Body of pancreas (tissue), 4 donors: ENCODE measurements at regions not wholly inside any gene's neighbourhood (a gene's known extent, or its start where the extent isn't known, plus 50 kb on each side); places are given as distances from the start of the nearest gene placed in this dataset.

ENCODE experiments used
- ATAC-seq: fragments of 150-250 bp; one replicate; pipeline ENCODE4 v1.9.1; 2016
- DNase-seq, 4 donors: peaks; one replicate each; pipeline ENCODE4 v3.0.0-alpha.2; 2019
- H3K27ac ChIP-seq, 4 donors: fragments of 200-600 bp; sonication (generic); 1 replicate in 3 of 4; 2 replicates in 1 of 4; pipeline versions ENCODE4 v1.5.1 to v1.6.1; 2016 to 2019; ENCODE audit warnings: mild to moderate bottlenecking in 1 of 4, mixed read lengths in 1 of 4, moderate library complexity in 1 of 4
- H3K27me3 ChIP-seq, 2 donors: fragments of 200-600 bp; sonication (generic); one replicate each; pipeline ENCODE4 v1.6.0; 2016; ENCODE audit warnings: mild to moderate bottlenecking in 1 of 2
- H3K36me3 ChIP-seq, 2 donors: fragments of 200-600 bp; sonication (generic); replicated peaks in 1 of 2; 2 replicates each; pipeline ENCODE4 v1.5.1; 2016; ENCODE audit warnings: low read depth in 2 of 2; ENCODE audit not compliant: insufficient read depth in 1 of 2
- H3K4me1 ChIP-seq: fragments of 200-600 bp; sonication (generic); one replicate; pipeline ENCODE4 v1.6.0; 2016
- H3K4me3 ChIP-seq, 2 donors: fragments of 200-600 bp; sonication (generic); 1 replicate in 1 of 2; 2 replicates in 1 of 2; pipeline ENCODE4 v1.5.1; 2016 to 2019
- H3K9me3 ChIP-seq, 3 donors: fragments of 200-600 bp; sonication (generic); 1 replicate in 2 of 3; 2 replicates in 1 of 3; pipeline ENCODE4 v1.5.1; 2016
- POLR2A ChIP-seq, 3 donors: fragments of 450-650 bp; IDR thresholded peaks; one replicate each; pipeline ENCODE4 v1.6.1; 2016; ENCODE audit warnings: antibody characterized with exemption in 3 of 3, mild to moderate bottlenecking in 2 of 3
- WGBS, 2 donors: methylation state at CpG; one replicate each; pipeline ENCODE4 v1.1.5; 2017; 5-methylcytosine and 5-hydroxymethylcytosine counted together
- intact Hi-C: fragments of 100-400 bp; cut with DNase I; formaldehyde crosslinking; loops from one replicate; pipeline ENCODE4 v1.15.1; 2023
- TF ChIP-seq, protein P1 (sequence below), 7 experiments: fragments of 450-650 bp in 4 of 7; fragments of 200-600 bp in 3 of 7; sonication (generic) in 3 of 7; IDR thresholded peaks; one replicate each; pipeline ENCODE4 v1.5.1; 2016 to 2019; ENCODE audit warnings: antibody characterized with exemption in 7 of 7

DNA sequence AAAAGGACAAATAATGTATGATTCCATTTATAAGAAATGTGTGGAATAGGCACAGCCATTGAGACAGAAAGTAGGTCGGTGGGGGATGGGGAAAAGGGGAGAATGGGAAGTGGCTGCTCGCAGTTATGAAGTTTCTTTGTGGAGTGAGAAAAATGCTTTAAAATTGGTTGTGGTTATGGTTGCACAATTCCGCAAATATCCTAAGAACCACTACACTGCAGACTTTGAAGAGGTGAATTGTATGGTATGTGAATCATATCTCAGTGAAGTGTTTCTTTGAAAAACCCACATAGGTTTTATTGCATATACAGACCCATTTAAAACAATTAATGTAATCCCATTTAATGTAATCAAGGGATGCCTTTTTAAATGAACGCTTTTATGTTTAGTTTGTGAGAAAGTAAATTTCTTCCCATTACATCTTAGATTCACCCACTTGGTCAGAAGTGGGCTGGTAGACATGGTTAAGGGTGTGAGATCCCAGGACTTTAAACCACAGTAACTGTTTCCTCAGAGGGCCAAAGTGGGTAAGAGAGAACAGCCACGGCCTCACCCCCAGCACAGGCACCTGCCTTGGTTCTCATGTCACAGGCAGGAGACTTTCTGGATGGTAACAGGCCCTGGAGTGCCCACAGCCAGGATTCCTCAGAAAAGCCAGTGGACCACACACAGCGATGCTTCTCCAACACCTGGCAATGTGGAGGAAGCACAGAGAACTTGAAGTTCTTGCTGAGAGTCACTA, 119.3 kb upstream of the GJB6 start:
- Histone ChIP-seq H3K9me3 (no peaks in the 10 kb centered on the region), H3K4me1 (no peaks in the 10 kb centered on the region), H3K36me3 (no peaks in the 10 kb centered on the region), H3K27me3 (no peaks in the 10 kb centered on the region), H3K4me3 (no peak overlapping the region), H3K27ac (no peak overlapping the region)
- 70 to 76% methylated on average over 6 of the region's 6 CpGs for WGBS, 2 donors
- TF ChIP-seq, protein P1, sequence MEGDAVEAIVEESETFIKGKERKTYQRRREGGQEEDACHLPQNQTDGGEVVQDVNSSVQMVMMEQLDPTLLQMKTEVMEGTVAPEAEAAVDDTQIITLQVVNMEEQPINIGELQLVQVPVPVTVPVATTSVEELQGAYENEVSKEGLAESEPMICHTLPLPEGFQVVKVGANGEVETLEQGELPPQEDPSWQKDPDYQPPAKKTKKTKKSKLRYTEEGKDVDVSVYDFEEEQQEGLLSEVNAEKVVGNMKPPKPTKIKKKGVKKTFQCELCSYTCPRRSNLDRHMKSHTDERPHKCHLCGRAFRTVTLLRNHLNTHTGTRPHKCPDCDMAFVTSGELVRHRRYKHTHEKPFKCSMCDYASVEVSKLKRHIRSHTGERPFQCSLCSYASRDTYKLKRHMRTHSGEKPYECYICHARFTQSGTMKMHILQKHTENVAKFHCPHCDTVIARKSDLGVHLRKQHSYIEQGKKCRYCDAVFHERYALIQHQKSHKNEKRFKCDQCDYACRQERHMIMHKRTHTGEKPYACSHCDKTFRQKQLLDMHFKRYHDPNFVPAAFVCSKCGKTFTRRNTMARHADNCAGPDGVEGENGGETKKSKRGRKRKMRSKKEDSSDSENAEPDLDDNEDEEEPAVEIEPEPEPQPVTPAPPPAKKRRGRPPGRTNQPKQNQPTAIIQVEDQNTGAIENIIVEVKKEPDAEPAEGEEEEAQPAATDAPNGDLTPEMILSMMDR (IDR thresholded peaks at IDR 0.05) = no peak
- TF ChIP-seq POLR2A (IDR thresholded peaks at IDR 0.05) = no peak
- DNase-seq (peak in 1 of 4 donors; percentile 17), ATAC-seq (no peak)
- intact Hi-C loops = no loop called here

DNA sequence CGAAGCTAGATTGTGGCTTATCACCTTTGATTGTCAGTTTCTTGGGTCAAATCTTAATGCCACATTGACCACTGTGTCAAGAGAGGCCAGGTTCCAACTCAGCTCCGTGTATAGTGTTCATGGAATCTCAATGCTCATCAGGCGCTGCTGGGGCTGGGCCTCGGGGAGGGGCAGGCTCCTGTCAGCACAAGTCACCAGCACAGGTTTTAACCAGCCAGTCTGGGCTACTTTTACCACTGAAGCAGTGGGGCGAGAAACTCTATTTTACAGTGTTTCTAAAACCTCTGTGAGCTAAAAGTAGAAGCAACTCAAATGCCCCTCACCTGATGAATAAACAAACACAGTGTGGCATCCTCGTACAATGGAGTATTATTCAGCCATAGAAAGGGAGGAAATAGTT, 118.7 kb upstream of the GJB6 start:
- 58 to 61% methylated on average over 5 to 6 of the region's 6 CpGs for WGBS, 2 donors
- DNase-seq = peak in 1 of 4 donors; percentile 16
- no peak overlapping the region for H3K27ac ChIP-seq
- H3K4me3 ChIP-seq = no peak overlapping the region
- ATAC-seq = no peak
- no peaks in the 10 kb centered on the region for H3K4me1 ChIP-seq
- TF ChIP-seq, protein P1 (IDR thresholded peaks at IDR 0.05) = no peak
- no peak for TF ChIP-seq POLR2A (IDR thresholded peaks at IDR 0.05)
- intact Hi-C loops = no loop called here
- H3K9me3 ChIP-seq = no peaks in the 10 kb centered on the region
- no peaks in the 10 kb centered on the region for H3K27me3 ChIP-seq
- H3K36me3 ChIP-seq = no peaks in the 10 kb centered on the region

DNA sequence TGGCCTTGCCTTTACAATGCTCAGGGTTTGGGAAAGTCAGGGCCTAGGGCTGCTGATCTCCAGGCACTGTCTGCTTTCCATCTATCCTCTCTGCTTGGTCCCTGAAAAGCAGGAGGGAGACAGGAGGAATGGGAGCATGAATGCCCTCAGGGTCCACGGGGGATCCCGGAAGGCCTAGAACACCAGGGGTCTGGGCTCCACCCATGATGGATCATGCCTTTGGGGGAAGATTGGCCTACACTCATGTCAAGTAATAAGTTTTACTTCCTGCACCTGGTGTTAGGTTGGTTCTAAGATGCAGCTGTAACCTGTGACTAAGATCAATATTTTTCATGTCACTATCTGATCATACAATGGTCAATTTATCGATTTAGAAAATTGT, 118.3 kb upstream of the GJB6 start:
- 72 to 79% methylated on average over 3 of the region's 3 CpGs for WGBS, 2 donors
- no peak overlapping the region for H3K4me3 ChIP-seq
- ATAC-seq (no peak), DNase-seq (no peak)
- TF ChIP-seq POLR2A (IDR thresholded peaks at IDR 0.05) = no peak
- TF ChIP-seq, protein P1 (IDR thresholded peaks at IDR 0.05) = no peak
- no peaks in the 10 kb centered on the region for H3K9me3 ChIP-seq
- H3K36me3 ChIP-seq = no peaks in the 10 kb centered on the region
- H3K27ac ChIP-seq = no peak overlapping the region
- intact Hi-C loops = no loop called here
- no peaks in the 10 kb centered on the region for H3K4me1 ChIP-seq
- H3K27me3 ChIP-seq = no peaks in the 10 kb centered on the region

DNA sequence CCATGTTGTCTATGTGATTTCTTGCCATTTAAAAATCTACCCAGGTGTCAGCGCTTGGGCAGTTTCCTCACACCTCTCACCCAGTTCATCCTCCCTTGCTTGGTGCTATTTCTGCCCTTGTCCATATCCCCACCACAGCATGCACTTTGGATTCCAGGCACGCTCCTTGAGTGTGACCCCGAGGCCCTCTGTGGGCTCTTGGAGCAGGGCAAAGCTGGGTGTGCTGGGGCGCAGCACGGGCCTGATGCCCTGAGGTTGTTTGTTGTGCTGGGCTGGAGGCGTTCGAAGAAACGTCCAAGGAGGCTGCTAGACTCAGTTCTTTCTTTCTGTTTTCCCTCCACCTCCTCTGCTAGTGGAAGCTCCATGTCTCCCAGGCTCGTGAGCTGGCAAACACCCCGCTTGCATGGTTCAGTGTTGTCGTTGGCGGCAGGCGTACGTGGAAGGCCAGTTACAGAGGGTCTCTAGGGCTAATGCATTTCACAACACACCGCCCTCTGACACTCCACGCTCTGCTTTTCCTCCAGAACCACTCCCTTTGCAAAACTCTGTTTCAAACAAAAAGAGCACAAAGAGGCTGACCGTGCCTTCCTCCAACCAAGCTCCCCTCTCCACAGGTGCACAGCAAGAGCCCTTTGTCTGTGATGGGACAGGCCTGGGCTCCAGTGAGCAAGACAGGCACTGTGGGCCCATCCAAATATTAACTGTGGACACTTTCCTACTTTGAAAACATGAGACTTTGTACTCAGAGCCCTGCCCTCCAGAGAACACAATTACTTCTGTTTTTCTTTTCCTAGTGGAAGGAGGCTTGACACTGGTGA, 117.7 kb upstream of the GJB6 start:
- no peak for TF ChIP-seq POLR2A (IDR thresholded peaks at IDR 0.05)
- TF ChIP-seq, protein P1 (IDR thresholded peaks at IDR 0.05) = no peak
- no peak for ATAC-seq
- no peaks in the 10 kb centered on the region for H3K36me3 ChIP-seq
- 82 to 84% methylated on average over 17 of the region's 17 CpGs for WGBS, 2 donors
- DNase-seq = peak in 1 of 4 donors; percentile 16
- H3K4me1 ChIP-seq = no peaks in the 10 kb centered on the region
- no peaks in the 10 kb centered on the region for H3K27me3 ChIP-seq
- H3K9me3 ChIP-seq = no peaks in the 10 kb centered on the region
- intact Hi-C loops = no loop called here
- no peak overlapping the region for H3K4me3 ChIP-seq
- no peak overlapping the region for H3K27ac ChIP-seq
